Lower leg skin (tissue), 3 donors: ENCODE measurements at regions not wholly inside any gene's neighbourhood (a gene's known extent, or its start where the extent isn't known, plus 50 kb on each side); places are given as distances from the start of the nearest gene placed in this dataset.

Experiments
- POLR2A ChIP-seq, 2 donors: fragments of 450-650 bp; IDR thresholded peaks; one replicate each; pipeline ENCODE4 v1.6.1; 2016 to 2017; ENCODE audit warnings: antibody characterized with exemption in 2 of 2, mild to moderate bottlenecking in 1 of 2, moderate library complexity in 1 of 2
- TF ChIP-seq, protein P1 (sequence below), 3 donors: fragments of 450-650 bp; IDR thresholded peaks; one replicate each; pipeline ENCODE4 v1.5.1; 2016; ENCODE audit warnings: antibody characterized with exemption in 3 of 3, mild to moderate bottlenecking in 3 of 3, moderate library complexity in 2 of 3

- TF ChIP-seq, protein P1, sequence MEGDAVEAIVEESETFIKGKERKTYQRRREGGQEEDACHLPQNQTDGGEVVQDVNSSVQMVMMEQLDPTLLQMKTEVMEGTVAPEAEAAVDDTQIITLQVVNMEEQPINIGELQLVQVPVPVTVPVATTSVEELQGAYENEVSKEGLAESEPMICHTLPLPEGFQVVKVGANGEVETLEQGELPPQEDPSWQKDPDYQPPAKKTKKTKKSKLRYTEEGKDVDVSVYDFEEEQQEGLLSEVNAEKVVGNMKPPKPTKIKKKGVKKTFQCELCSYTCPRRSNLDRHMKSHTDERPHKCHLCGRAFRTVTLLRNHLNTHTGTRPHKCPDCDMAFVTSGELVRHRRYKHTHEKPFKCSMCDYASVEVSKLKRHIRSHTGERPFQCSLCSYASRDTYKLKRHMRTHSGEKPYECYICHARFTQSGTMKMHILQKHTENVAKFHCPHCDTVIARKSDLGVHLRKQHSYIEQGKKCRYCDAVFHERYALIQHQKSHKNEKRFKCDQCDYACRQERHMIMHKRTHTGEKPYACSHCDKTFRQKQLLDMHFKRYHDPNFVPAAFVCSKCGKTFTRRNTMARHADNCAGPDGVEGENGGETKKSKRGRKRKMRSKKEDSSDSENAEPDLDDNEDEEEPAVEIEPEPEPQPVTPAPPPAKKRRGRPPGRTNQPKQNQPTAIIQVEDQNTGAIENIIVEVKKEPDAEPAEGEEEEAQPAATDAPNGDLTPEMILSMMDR (IDR thresholded peaks at IDR 0.05) = no peak
- no peak for TF ChIP-seq POLR2A (IDR thresholded peaks at IDR 0.05)
These were observed 508.9 kb upstream of the SULF2 start for GRCh38 chr20:48294196-48294595.
